CD4-positive, alpha-beta memory T cell (primary cell): ENCODE measurements at regions not wholly inside any gene's neighbourhood (a gene's known extent, or its start where the extent isn't known, plus 50 kb on each side); places are given as distances from the start of the nearest gene placed in this dataset.

Source experiments
- CTCF ChIA-PET: fragments of 350-600 bp; sonication (Branson Sonifier 250); formaldehyde crosslinking; loops from one replicate; lab custom pipeline; 2021; ENCODE audit warnings: inconsistent platforms; ENCODE audit not compliant: partially characterized antibody; lab: Charles Lee
- POLR2A ChIA-PET: fragments of 350-600 bp; sonication (Branson Sonifier 250); formaldehyde crosslinking; loops from one replicate; lab custom pipeline; 2021; ENCODE audit not compliant: partially characterized antibody; lab: Charles Lee
- DNase-seq, 5 donors: peaks; one replicate each; pipeline versions ENCODE4 v3.0.0 to v3.0.0-alpha.2; 2020 to 2022; ENCODE audit warnings: mixed read lengths in 1 of 5
- H3K27ac ChIP-seq: one replicate; pipeline ENCODE4 v1.7.0; 2013; ENCODE audit warnings: low read depth, low read length
- H3K27me3 ChIP-seq: 2 replicates; pipeline ENCODE4 v1.7.0; 2013; ENCODE audit warnings: mild to moderate bottlenecking, low read length, moderate library complexity; ENCODE audit not compliant: insufficient read depth
- H3K36me3 ChIP-seq: 2 replicates; pipeline ENCODE4 v1.7.0; 2013; ENCODE audit warnings: mild to moderate bottlenecking, low read length, moderate library complexity; ENCODE audit not compliant: insufficient read depth
- H3K4me1 ChIP-seq: 2 replicates; pipeline ENCODE4 v1.7.0; 2013; ENCODE audit warnings: mild to moderate bottlenecking, low read length, moderate library complexity; ENCODE audit not compliant: insufficient read depth
- H3K4me3 ChIP-seq, 2 donors: one replicate each; pipeline ENCODE4 v1.7.0; 2013; ENCODE audit warnings: low read length in 2 of 2, mild to moderate bottlenecking in 1 of 2
- H3K9me3 ChIP-seq, 2 donors: one replicate each; pipeline ENCODE4 v1.7.0; 2013; ENCODE audit warnings: low read length in 2 of 2, control low read depth in 1 of 2; ENCODE audit not compliant: control insufficient read depth in 1 of 2
- H3K27ac Mint-ChIP-seq, 7 donors: one replicate each; pipeline ENCODE4 v1.8.0; 2020 to 2021; ENCODE audit warnings: mixed read lengths in 7 of 7, mild to moderate bottlenecking in 6 of 7, inconsistent platforms in 3 of 7, moderate library complexity in 3 of 7
- H3K27me3 Mint-ChIP-seq, 2 donors: one replicate each; pipeline ENCODE4 v1.8.0; 2020 to 2021; ENCODE audit warnings: mixed read lengths in 2 of 2
- H3K36me3 Mint-ChIP-seq, 2 donors: one replicate each; pipeline ENCODE4 v1.8.0; 2020 to 2021; ENCODE audit warnings: mixed read lengths in 2 of 2, inconsistent platforms in 1 of 2, mild to moderate bottlenecking in 1 of 2
- H3K4me1 Mint-ChIP-seq, 4 donors: one replicate each; pipeline ENCODE4 v1.8.0; 2020 to 2021; ENCODE audit warnings: mixed read lengths in 4 of 4, mild to moderate bottlenecking in 1 of 4
- H3K4me3 Mint-ChIP-seq, 8 donors: one replicate each; pipeline ENCODE4 v1.8.0; 2020 to 2021; ENCODE audit warnings: mixed read lengths in 8 of 8, mild to moderate bottlenecking in 7 of 8, moderate library complexity in 6 of 8, inconsistent platforms in 3 of 8
- H3K9me3 Mint-ChIP-seq, 8 donors: one replicate each; pipeline ENCODE4 v1.8.0; 2020 to 2021; ENCODE audit warnings: mixed read lengths in 8 of 8, mild to moderate bottlenecking in 5 of 8, inconsistent platforms in 3 of 8, moderate library complexity in 1 of 8
- intact Hi-C: fragments of 100-400 bp; cut with micrococcal nuclease; formaldehyde crosslinking; loops from one replicate; pipeline ENCODE4 v1.15.1; 2023

GRCh38 chr2:192741889-192742288 lies 547.2 kb upstream of the TMEFF2 start:
- Mint-ChIP-seq H3K4me3 (no peak overlapping the region), H3K27me3 (no peaks in the 10 kb centered on the region), H3K4me1 (no peaks in the 10 kb centered on the region), H3K9me3 (peaks cover 0 to 3% (median 0%) of the 10 kb centered on the region in 8 donors), H3K36me3 (no peaks in the 10 kb centered on the region), H3K27ac (no peak overlapping the region)
- Histone ChIP-seq H3K27ac (no peak overlapping the region), H3K9me3 (no peaks in the 10 kb centered on the region), H3K4me1 (no peaks in the 10 kb centered on the region), H3K36me3 (no peaks in the 10 kb centered on the region), H3K4me3 (no peak overlapping the region), H3K27me3 (no peaks in the 10 kb centered on the region)
- ChIA-PET POLR2A (no interaction called here), CTCF (no interaction called here)
- DNase-seq = no peak
- intact Hi-C loops = no loop called here

GRCh38 chr2:192735447-192735846 lies 540.7 kb upstream of the TMEFF2 start:
- H3K4me3 ChIP-seq = no peak overlapping the region
- peaks cover 0 to 5% (median 0%) of the 10 kb centered on the region in 8 donors for H3K9me3 Mint-ChIP-seq
- H3K27ac Mint-ChIP-seq = no peak overlapping the region
- ChIA-PET CTCF (no interaction called here), POLR2A (no interaction called here)
- intact Hi-C loops = no loop called here
- H3K9me3 ChIP-seq = no peaks in the 10 kb centered on the region
- no peak overlapping the region for H3K4me3 Mint-ChIP-seq
- no peak overlapping the region for H3K27ac ChIP-seq
- no peaks in the 10 kb centered on the region for H3K4me1 Mint-ChIP-seq
- no peaks in the 10 kb centered on the region for H3K36me3 ChIP-seq
- H3K27me3 Mint-ChIP-seq = no peaks in the 10 kb centered on the region
- no peaks in the 10 kb centered on the region for H3K4me1 ChIP-seq
- H3K27me3 ChIP-seq = no peaks in the 10 kb centered on the region
- no peak for DNase-seq
- no peaks in the 10 kb centered on the region for H3K36me3 Mint-ChIP-seq

- peaks cover 0 to 4% of the 10 kb centered on the region in 2 donors for H3K9me3 ChIP-seq
- no peaks in the 10 kb centered on the region for H3K27me3 ChIP-seq
- H3K36me3 ChIP-seq = no peaks in the 10 kb centered on the region
- ChIA-PET CTCF (no interaction called here), POLR2A (no interaction called here)
- no peaks in the 10 kb centered on the region for H3K27me3 Mint-ChIP-seq
- no peaks in the 10 kb centered on the region for H3K4me1 ChIP-seq
- H3K27ac Mint-ChIP-seq = no peak overlapping the region
- no peak overlapping the region for H3K4me3 ChIP-seq
- no peak overlapping the region for H3K4me3 Mint-ChIP-seq
- no peaks in the 10 kb centered on the region for H3K4me1 Mint-ChIP-seq
- H3K27ac ChIP-seq = no peak overlapping the region
- no peak for DNase-seq
- H3K36me3 Mint-ChIP-seq = no peaks in the 10 kb centered on the region
- intact Hi-C loops = no loop called here
- H3K9me3 Mint-ChIP-seq = no peaks in the 10 kb centered on the region
Observed at GRCh38 chr2:192729369-192729768, 534.6 kb upstream of the TMEFF2 start.

- no peak overlapping the region for H3K4me3 ChIP-seq
- no peak overlapping the region for H3K4me3 Mint-ChIP-seq
- peaks cover 0 to 5% (median 0%) of the 10 kb centered on the region in 8 donors for H3K9me3 Mint-ChIP-seq
- H3K36me3 Mint-ChIP-seq = no peaks in the 10 kb centered on the region
- H3K9me3 ChIP-seq = peaks cover 0 to 4% of the 10 kb centered on the region in 2 donors
- DNase-seq = no peak
- no peaks in the 10 kb centered on the region for H3K4me1 ChIP-seq
- intact Hi-C loops = no loop called here
- no peaks in the 10 kb centered on the region for H3K27me3 ChIP-seq
- no peak overlapping the region for H3K27ac ChIP-seq
- H3K4me1 Mint-ChIP-seq = no peaks in the 10 kb centered on the region
- CTCF ChIA-PET = no interaction called here
- H3K27me3 Mint-ChIP-seq = no peaks in the 10 kb centered on the region
- H3K36me3 ChIP-seq = no peaks in the 10 kb centered on the region
- POLR2A ChIA-PET = no interaction called here
- no peak overlapping the region for H3K27ac Mint-ChIP-seq
Observed at GRCh38 chr2:192725991-192726390, 531.3 kb upstream of the TMEFF2 start.

- Mint-ChIP-seq H3K9me3 (peaks cover 0 to 5% (median 0%) of the 10 kb centered on the region in 8 donors), H3K27ac (no peak overlapping the region), H3K4me1 (no peaks in the 10 kb centered on the region), H3K4me3 (no peak overlapping the region), H3K36me3 (no peaks in the 10 kb centered on the region), H3K27me3 (no peaks in the 10 kb centered on the region)
- Histone ChIP-seq H3K4me3 (no peak overlapping the region), H3K9me3 (no peaks in the 10 kb centered on the region), H3K4me1 (no peaks in the 10 kb centered on the region), H3K27ac (no peak overlapping the region), H3K36me3 (no peaks in the 10 kb centered on the region), H3K27me3 (no peaks in the 10 kb centered on the region)
- ChIA-PET CTCF (no interaction called here), POLR2A (no interaction called here)
- no peak for DNase-seq
- intact Hi-C loops = no loop called here
Observed at GRCh38 chr2:192719629-192720028, 524.9 kb upstream of the TMEFF2 start.

- Mint-ChIP-seq H3K4me3 (no peak overlapping the region), H3K36me3 (no peaks in the 10 kb centered on the region), H3K4me1 (no peaks in the 10 kb centered on the region), H3K9me3 (peaks cover 0 to 5% (median 0%) of the 10 kb centered on the region in 8 donors), H3K27ac (no peak overlapping the region), H3K27me3 (no peaks in the 10 kb centered on the region)
- H3K36me3 ChIP-seq = no peaks in the 10 kb centered on the region
- ChIA-PET POLR2A (no interaction called here), CTCF (no interaction called here)
- no peak for DNase-seq
- intact Hi-C loops = no loop called here
- H3K4me3 ChIP-seq = no peak overlapping the region
- H3K27me3 ChIP-seq = no peaks in the 10 kb centered on the region
- no peaks in the 10 kb centered on the region for H3K4me1 ChIP-seq
- H3K9me3 ChIP-seq = no peaks in the 10 kb centered on the region
- H3K27ac ChIP-seq = no peak overlapping the region
Observed at GRCh38 chr2:192718340-192718739, 523.6 kb upstream of the TMEFF2 start.

GRCh38 chr2:192700934-192701333 lies 506.2 kb upstream of the TMEFF2 start:
- Histone ChIP-seq H3K36me3 (no peaks in the 10 kb centered on the region), H3K9me3 (no peaks in the 10 kb centered on the region), H3K4me3 (no peak overlapping the region), H3K27me3 (no peaks in the 10 kb centered on the region), H3K4me1 (no peaks in the 10 kb centered on the region), H3K27ac (no peak overlapping the region)
- Mint-ChIP-seq H3K36me3 (no peaks in the 10 kb centered on the region), H3K27me3 (no peaks in the 10 kb centered on the region), H3K4me3 (no peak overlapping the region), H3K27ac (no peak overlapping the region), H3K9me3 (peaks cover 0 to 3% (median 0%) of the 10 kb centered on the region in 8 donors), H3K4me1 (no peaks in the 10 kb centered on the region)
- POLR2A ChIA-PET = no interaction called here
- DNase-seq = no peak
- intact Hi-C loops = no loop called here
- CTCF ChIA-PET = no interaction called here

GRCh38 chr2:192697880-192698279 lies 503.1 kb upstream of the TMEFF2 start:
- no peaks in the 10 kb centered on the region for H3K36me3 ChIP-seq
- ChIA-PET POLR2A (no interaction called here), CTCF (no interaction called here)
- H3K4me3 ChIP-seq = no peak overlapping the region
- H3K27ac Mint-ChIP-seq = no peak overlapping the region
- no peaks in the 10 kb centered on the region for H3K27me3 Mint-ChIP-seq
- no peaks in the 10 kb centered on the region for H3K36me3 Mint-ChIP-seq
- intact Hi-C loops = no loop called here
- no peaks in the 10 kb centered on the region for H3K4me1 Mint-ChIP-seq
- peaks cover 0 to 3% (median 0%) of the 10 kb centered on the region in 8 donors for H3K9me3 Mint-ChIP-seq
- DNase-seq = no peak
- no peaks in the 10 kb centered on the region for H3K27me3 ChIP-seq
- H3K4me3 Mint-ChIP-seq = no peak overlapping the region
- H3K9me3 ChIP-seq = no peaks in the 10 kb centered on the region
- no peaks in the 10 kb centered on the region for H3K4me1 ChIP-seq
- H3K27ac ChIP-seq = no peak overlapping the region
